GM12864 (cell line): ENCODE measurements at regions not wholly inside any gene's neighbourhood (a gene's known extent, or its start where the extent isn't known, plus 50 kb on each side); places are given as distances from the start of the nearest gene placed in this dataset.

Experiments used
- DNase-seq: peaks from one replicate; pipeline ENCODE4 v3.0.0-alpha.2; 2011; ENCODE audit warnings: low read depth
- H3K4me3 ChIP-seq: 2 replicates; pipeline ENCODE4 v1.5.1; 2011; ENCODE audit warnings: mild to moderate bottlenecking, low read depth, low read length, control low read depth
- CTCF ChIP-seq: IDR thresholded peaks from 2 replicates; pipeline ENCODE4 v1.5.1; 2011; ENCODE audit warnings: low read depth, mild to moderate bottlenecking, moderate library complexity, low read length, control low read depth, inconsistent platforms; ENCODE audit errors: missing control alignments

GRCh38 chr2:63658176-63658968 is 69.6 kb downstream of the MDH1 start:
- no peak overlapping the region for H3K4me3 ChIP-seq
- DNase-seq, result no peak
- TF ChIP-seq CTCF, result no peak

GRCh38 chr2:63660060-63660459 is 71.3 kb downstream of the MDH1 start:
- DNase-seq, result no peak
- TF ChIP-seq CTCF, result no peak
- no peak overlapping the region for H3K4me3 ChIP-seq

DNA sequence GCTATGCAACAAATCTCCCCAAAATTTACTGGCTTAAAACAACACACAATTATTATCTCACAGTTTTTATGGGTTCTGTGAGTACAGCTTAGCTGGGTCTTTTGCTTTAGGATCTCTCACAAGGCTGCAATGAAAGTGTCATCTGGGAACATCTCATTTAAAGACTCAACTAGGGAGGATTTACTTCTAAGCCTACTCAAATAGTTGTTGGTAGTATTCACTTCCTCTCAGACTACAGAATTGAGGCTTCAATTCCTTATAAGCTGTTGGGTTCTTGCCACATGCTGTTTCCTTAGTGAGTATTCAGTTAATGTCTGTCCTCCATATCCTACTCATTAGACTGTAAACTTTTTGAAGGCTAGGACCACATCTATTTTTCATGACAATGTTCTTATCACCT is 72.3 kb downstream of the MDH1 start:
- DNase-seq, result no peak
- no peak for TF ChIP-seq CTCF
- no peak overlapping the region for H3K4me3 ChIP-seq

- no peak for DNase-seq
- no peak for TF ChIP-seq CTCF
- H3K4me3 ChIP-seq, result no peak overlapping the region
These were observed 73.5 kb downstream of the MDH1 start for GRCh38 chr2:63662028-63662804.

DNA sequence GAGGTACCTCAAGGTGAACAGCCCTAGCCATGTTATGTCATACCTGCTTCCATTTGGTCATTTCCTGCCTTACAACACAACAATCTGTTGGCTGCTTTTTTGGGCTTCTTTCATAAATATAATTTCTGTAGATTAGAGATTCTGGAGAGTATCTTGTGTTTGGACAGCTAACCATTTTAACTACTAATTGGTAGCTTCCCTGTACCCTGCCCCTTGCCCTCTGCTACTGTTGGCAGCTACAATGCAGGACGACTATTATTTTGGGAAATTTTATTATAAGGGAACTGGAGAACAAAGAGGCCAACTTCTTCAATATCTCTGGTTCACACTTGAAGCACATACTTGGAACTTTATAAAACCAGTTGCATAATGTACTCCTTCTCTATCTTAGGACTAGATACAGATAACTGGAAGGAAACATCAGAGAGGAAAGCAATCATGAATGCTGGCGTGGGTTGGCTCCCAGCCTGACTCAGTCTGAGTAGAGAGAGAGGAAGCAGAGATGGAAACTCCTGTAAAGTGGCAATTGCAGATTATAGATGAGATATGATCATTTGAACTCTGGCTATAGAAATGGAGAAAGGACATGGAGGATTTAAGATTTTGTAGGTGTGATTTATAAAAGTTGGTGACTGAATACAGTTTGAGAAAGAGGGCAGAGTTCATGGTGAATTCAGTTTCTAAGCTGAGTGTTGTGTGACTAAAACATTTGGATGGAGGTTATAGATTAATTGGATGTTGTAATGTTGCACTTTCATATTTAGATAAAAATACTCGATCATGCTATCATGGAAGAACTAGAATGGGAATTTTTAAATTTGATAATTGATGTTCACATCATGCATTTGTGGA is 74.5 kb downstream of the MDH1 start:
- H3K4me3 ChIP-seq, result no peak overlapping the region
- no peak for TF ChIP-seq CTCF
- DNase-seq, result no peak

- H3K4me3 ChIP-seq, result no peak overlapping the region
- no peak for TF ChIP-seq CTCF
- DNase-seq, result no peak
These were observed 76.3 kb downstream of the MDH1 start for GRCh38 chr2:63665091-63665490.
